Motor neuron (in vitro differentiated cells): ENCODE measurements at regions not wholly inside any gene's neighbourhood (a gene's known extent, or its start where the extent isn't known, plus 50 kb on each side); places are given as distances from the start of the nearest gene placed in this dataset.

ENCODE experiments used
- ATAC-seq, 8 experiments: fragments of 200-7000 bp; cut with Tn5 transposase; replicated peaks in 6 of 8; 2 replicates each; pipeline ENCODE4 v1.8.0; 2021; ENCODE audit warnings: mild to moderate bottlenecking in 8 of 8, moderate library complexity in 8 of 8
- H3K27ac ChIP-seq, 2 donors: fragments of 250-450 bp; sonication (Bioruptor Pico); 2 replicates each; pipeline ENCODE4 v1.9.0; 2021; ENCODE audit warnings: antibody characterized with exemption in 2 of 2, mild to moderate bottlenecking in 2 of 2, moderate library complexity in 1 of 2
- H3K4me1 ChIP-seq, 2 donors: fragments of 250-450 bp; sonication (Bioruptor Pico); replicated peaks in 1 of 2; 2 replicates each; pipeline ENCODE4 v1.6.1; 2021; ENCODE audit warnings: antibody characterized with exemption in 2 of 2, mild to moderate bottlenecking in 2 of 2, moderate library complexity in 1 of 2
- H3K4me3 ChIP-seq, 5 donors: fragments of 250-450 bp; sonication (Bioruptor Pico); 2 replicates each; pipeline ENCODE4 v1.9.0; 2021; ENCODE audit warnings: antibody characterized with exemption in 5 of 5, mild to moderate bottlenecking in 5 of 5, moderate library complexity in 4 of 5
- WGBS, 10 experiments: fragments of 450-650 bp; shearing (Covaris generic); methylation state at CpG; one replicate each; pipeline ENCODE4 v1.0.0; 2022; 5-methylcytosine and 5-hydroxymethylcytosine counted together
- in situ Hi-C, 9 experiments: fragments of 400-800 bp; cut with MboI; loops; one replicate each; pipeline ENCODE4 v1.15.0; 2021; ENCODE audit warnings: low sequenced_read_pairs in 9 of 9, low pct_unique_long_range_greater_than_20kb in 2 of 9; ENCODE audit not compliant: unreplicated experiment in 9 of 9

GRCh38 chr1:59107916-59108315 lies 189.0 kb upstream of the FGGY start:
- Histone ChIP-seq H3K4me3 (no peak overlapping the region), H3K4me1 (peaks cover 4 to 8% of the 10 kb centered on the region in 2 donors), H3K27ac (no peak overlapping the region)
- 20 to 100% (median 67%) methylated on average over 1 to 5 of the region's 5 CpGs for WGBS, 10 experiments
- ATAC-seq, result no peak
- in situ Hi-C loops, result no loop called here

GRCh38 chr1:59108481-59109317 lies 188.2 kb upstream of the FGGY start:
- Histone ChIP-seq H3K4me1 (peaks cover 7 to 14% of the 10 kb centered on the region in 2 donors), H3K4me3 (no peak overlapping the region), H3K27ac (no peak overlapping the region)
- in situ Hi-C loops, result no loop called here
- no peak for ATAC-seq

- H3K4me1 ChIP-seq, result peaks cover 9 to 22% of the 10 kb centered on the region in 2 donors
- no peak overlapping the region for H3K27ac ChIP-seq
- H3K4me3 ChIP-seq, result no peak overlapping the region
- ATAC-seq, result no peak
- in situ Hi-C loops, result no loop called here
- WGBS, 10 experiments, result 100% methylated on average over 1 of the region's 1 CpG; no CpG with 5 or more reads in 7 of the 10 experiments
Measured at GRCh38 chr1:59110271-59110670, 186.6 kb upstream of the FGGY start.

- in situ Hi-C loops, result no loop called here
- no peak overlapping the region for H3K27ac ChIP-seq
- peaks cover 17 to 30% of the 10 kb centered on the region in 2 donors for H3K4me1 ChIP-seq
- ATAC-seq, result peak in 7 of 8 experiments; percentile 15 to 92 (median 27)
- H3K4me3 ChIP-seq, result no peak overlapping the region
- 50 to 60% (median 56%) methylated on average over 1 of the region's 1 CpG; no CpG with 5 or more reads in 7 of the 10 experiments for WGBS, 10 experiments
Measured at GRCh38 chr1:59113876-59114457, 182.9 kb upstream of the FGGY start.

GRCh38 chr1:59115865-59116264 lies 181.0 kb upstream of the FGGY start:
- 73 to 100% (median 90%) methylated on average over 2 of the region's 2 CpGs; no CpG with 5 or more reads in 2 of the 10 experiments for WGBS, 10 experiments
- no peak overlapping the region for H3K27ac ChIP-seq
- in situ Hi-C loops, result no loop called here

GRCh38 chr1:59116920-59117542 lies 179.9 kb upstream of the FGGY start:
- in situ Hi-C loops, result no loop called here
- Histone ChIP-seq H3K4me3 (no peak overlapping the region), H3K4me1 (peaks cover 17 to 30% of the 10 kb centered on the region in 2 donors), H3K27ac (no peak overlapping the region)
- ATAC-seq, result peak in 7 of 8 experiments; percentile 22 to 96 (median 55)
- WGBS, 10 experiments, result 0 to 100% (median 21%) methylated on average over 1 to 4 of the region's 4 CpGs; no CpG with 5 or more reads in 1 of the 10 experiments

More at GRCh38 chr1:59115865-59116264, 181.0 kb upstream of the FGGY start:
- ATAC-seq, result no peak
- H3K4me1 ChIP-seq, result peaks cover 17 to 30% of the 10 kb centered on the region in 2 donors
- no peak overlapping the region for H3K4me3 ChIP-seq

GRCh38 chr1:59122527-59122926 lies 174.4 kb upstream of the FGGY start:
- peak in 1 of 8 experiments; percentile 64 for ATAC-seq
- in situ Hi-C loops, result no loop called here
- H3K4me3 ChIP-seq, result no peak overlapping the region
- H3K4me1 ChIP-seq, result no peaks in the 10 kb centered on the region
- 0 to 78% (median 70%) methylated on average over 1 to 5 of the region's 5 CpGs; no CpG with 5 or more reads in 1 of the 10 experiments for WGBS, 10 experiments
- H3K27ac ChIP-seq, result no peak overlapping the region

GRCh38 chr1:59123081-59123681 lies 173.7 kb upstream of the FGGY start:
- WGBS, 10 experiments, result 67 to 100% (median 92%) methylated on average over 1 to 2 of the region's 2 CpGs
- Histone ChIP-seq H3K27ac (no peak overlapping the region), H3K4me3 (no peak overlapping the region), H3K4me1 (no peaks in the 10 kb centered on the region)
- in situ Hi-C loops, result no loop called here
- ATAC-seq, result peak in 1 of 8 experiments; percentile 36

- ATAC-seq, result no peak
- Histone ChIP-seq H3K27ac (no peak overlapping the region), H3K4me1 (peaks cover 6 to 7% of the 10 kb centered on the region in 2 donors), H3K4me3 (no peak overlapping the region)
- in situ Hi-C loops, result no loop called here
- WGBS, 10 experiments, result 83 to 100% (median 100%) methylated on average over 1 to 2 of the region's 2 CpGs; no CpG with 5 or more reads in 1 of the 10 experiments
Measured at GRCh38 chr1:59124166-59124565, 172.7 kb upstream of the FGGY start.

GRCh38 chr1:59125154-59125553 lies 171.7 kb upstream of the FGGY start:
- WGBS, 10 experiments, result 80 to 100% (median 100%) methylated on average over 2 of the region's 2 CpGs; no CpG with 5 or more reads in 5 of the 10 experiments
- no peak overlapping the region for H3K4me3 ChIP-seq
- H3K4me1 ChIP-seq, result peaks cover 6 to 8% of the 10 kb centered on the region in 2 donors
- in situ Hi-C loops, result no loop called here
- no peak for ATAC-seq
- H3K27ac ChIP-seq, result no peak overlapping the region

GRCh38 chr1:59125676-59126320 lies 171.1 kb upstream of the FGGY start:
- H3K4me3 ChIP-seq, result no peak overlapping the region
- in situ Hi-C loops, result no loop called here
- peaks cover 6 to 8% of the 10 kb centered on the region in 2 donors for H3K4me1 ChIP-seq
- ATAC-seq, result no peak
- 47 to 100% (median 88%) methylated on average over 1 to 3 of the region's 3 CpGs; no CpG with 5 or more reads in 1 of the 10 experiments for whole genome bisulfite sequencing, 10 experiments
- H3K27ac ChIP-seq, result no peak overlapping the region

- no peak overlapping the region for H3K27ac ChIP-seq
- WGBS, 10 experiments, result 100% methylated on average over 1 of the region's 1 CpG; no CpG with 5 or more reads in 5 of the 10 experiments
- H3K4me1 ChIP-seq, result peaks cover 6 to 8% of the 10 kb centered on the region in 2 donors
- ATAC-seq, result no peak
- no peak overlapping the region for H3K4me3 ChIP-seq
- in situ Hi-C loops, result no loop called here
Measured at GRCh38 chr1:59126366-59126765, 170.5 kb upstream of the FGGY start.
